K562 (cell line): ENCODE measurements at regions not wholly inside any gene's neighbourhood (a gene's known extent, or its start where the extent isn't known, plus 50 kb on each side); places are given as distances from the start of the nearest gene placed in this dataset.

Experiments
- ATAC-seq: fragments of 200-7000 bp; cut with Tn5 transposase; 3 replicates; pipeline ENCODE4 v1.9.1; 2020; ENCODE audit warnings: moderate library complexity
- BruUV-seq: library from RNA; stranded (reverse); fragments of 400-500 nt; replicated peaks from 2 replicates; lab custom pipeline; 2021; lab: Mats Ljungman, UMichigan
- CTCF ChIA-PET: fragments of 300-600 bp; formaldehyde crosslinking; extraction: SDS; loops from one replicate; lab custom pipeline; 2021; ENCODE audit warnings: low intra/inter-chr PET ratio; lab: Yijun Ruan, JAX
- POLR2A ChIA-PET: fragments of 300-600, 350-650 bp; sonication (Branson Sonifier 250); formaldehyde crosslinking; extraction: SDS; loops from one replicate; lab custom pipeline; 2021; ENCODE audit warnings: antibody characterized with exemption, inconsistent platforms; lab: Yijun Ruan, JAX
- DNase-seq, 4 experiments: peaks; one replicate each; pipeline versions ENCODE4 v3.0.0 to v3.0.0-alpha.2; 2011 to 2018; ENCODE audit warnings: low spot score in 3 of 4, mixed read lengths in 3 of 4; ENCODE audit errors: extremely low read depth in 1 of 4
- FAIRE-seq: peaks from 2 replicates; lab custom pipeline; 2011; peaks lifted over from hg19 to GRCh38; lab: Jason Lieb, UNC
- H2AFZ ChIP-seq: 2 replicates; pipeline ENCODE4 v1.6.0; 2011; ENCODE audit warnings: low read depth, low read length, control low read depth, inconsistent platforms
- H3K27ac ChIP-seq: fragments of 200-600 bp; 3 replicates; pipeline ENCODE4 v1.8.0; 2011; ENCODE audit warnings: low read depth, mild to moderate bottlenecking, control low read depth, inconsistent platforms, low read length, moderate library complexity, mixed read lengths; ENCODE audit errors: extremely low read depth
- H3K27me3 ChIP-seq, 2 experiments: fragments of 300-600 bp in 1 of 2; 2 replicates in 1 of 2; 3 replicates in 1 of 2; pipeline versions ENCODE4 v1.6.0 to v1.8.0; 2011; ENCODE audit warnings: inconsistent platforms in 2 of 2, low read length in 2 of 2, mild to moderate bottlenecking in 1 of 2, mixed read lengths in 1 of 2, moderate library complexity in 1 of 2; ENCODE audit not compliant: control insufficient read depth in 2 of 2, insufficient read depth in 2 of 2
- H3K36me3 ChIP-seq: fragments of 300-600 bp; 3 replicates; pipeline ENCODE4 v1.8.0; 2011; ENCODE audit warnings: mild to moderate bottlenecking, low read length, inconsistent platforms; ENCODE audit not compliant: control insufficient read depth, insufficient read depth
- H3K4me1 ChIP-seq, 2 experiments: fragments of 200-600 bp in 1 of 2; replicated peaks in 1 of 2; 2 replicates in 1 of 2; 3 replicates in 1 of 2; pipeline versions ENCODE4 v1.5.1 to v1.8.0; 2011; ENCODE audit warnings: inconsistent platforms in 2 of 2, low read length in 2 of 2, mild to moderate bottlenecking in 1 of 2, mixed read lengths in 1 of 2, moderate library complexity in 1 of 2; ENCODE audit not compliant: control insufficient read depth in 2 of 2, insufficient read depth in 2 of 2
- H3K4me2 ChIP-seq: 2 replicates; pipeline ENCODE4 v1.6.1; 2011; ENCODE audit warnings: low read length, control low read depth, inconsistent platforms, mixed read lengths; ENCODE audit not compliant: insufficient read depth
- H3K4me3 ChIP-seq: fragments of 200-600 bp; sonication (generic), shearing (Covaris generic); 2 replicates; pipeline ENCODE4 v1.5.1; 2016; ENCODE audit warnings: control low read depth, inconsistent platforms
- H3K79me2 ChIP-seq: fragments of 200-600 bp; 3 replicates; pipeline ENCODE4 v1.8.0; 2011; ENCODE audit warnings: low read length, inconsistent platforms; ENCODE audit not compliant: control insufficient read depth, insufficient read depth
- H3K9ac ChIP-seq, 2 experiments: 2 replicates each; pipeline versions ENCODE4 v1.6.0 to v1.6.1; 2011; ENCODE audit warnings: low read depth in 2 of 2, low read length in 2 of 2, control low read depth in 1 of 2, inconsistent platforms in 1 of 2, mild to moderate bottlenecking in 1 of 2, mixed read lengths in 1 of 2; ENCODE audit not compliant: insufficient read depth in 1 of 2
- H3K9me1 ChIP-seq: one replicate; pipeline ENCODE4 v1.6.0; 2011; ENCODE audit warnings: inconsistent platforms, mild to moderate bottlenecking, low read length, moderate library complexity; ENCODE audit not compliant: control insufficient read depth, insufficient read depth
- H3K9me3 ChIP-seq: replicated peaks from 2 replicates; pipeline ENCODE4 v1.5.1; 2011; ENCODE audit warnings: low read depth, low read length, inconsistent platforms; ENCODE audit not compliant: control insufficient read depth, insufficient read depth
- H4K20me1 ChIP-seq: replicated peaks from 2 replicates; pipeline ENCODE4 v1.6.1; 2011; ENCODE audit warnings: low read length, inconsistent platforms, mixed read lengths; ENCODE audit not compliant: control insufficient read depth, insufficient read depth
- FOS ChIP-seq: IDR thresholded peaks from 3 replicates; pipeline ENCODE4 v1.6.1; 2011; ENCODE audit not compliant: insufficient read length; ENCODE audit errors: extremely low read depth
- IRF1 ChIP-seq: sonication (generic); formaldehyde crosslinking; IDR thresholded peaks from 2 replicates; pipeline ENCODE4 v1.8.0; 2022; ENCODE audit warnings: missing genetic modification reagents, mild to moderate bottlenecking, borderline replicate concordance
- MYBL2 ChIP-seq, 2 experiments: fragments of 450-650 bp in 1 of 2; sonication (generic) in 1 of 2; formaldehyde crosslinking in 1 of 2; IDR thresholded peaks; 2 replicates each; pipeline versions ENCODE4 v1.6.1 to v1.8.1; 2017 to 2022; ENCODE audit warnings: borderline replicate concordance in 1 of 2, inconsistent platforms in 1 of 2, low read depth in 1 of 2, mild to moderate bottlenecking in 1 of 2, missing genetic modification reagents in 1 of 2, moderate library complexity in 1 of 2
- PTRF ChIP-seq: fragments of 450-650 bp; IDR thresholded peaks from 2 replicates; pipeline ENCODE4 v1.6.1; 2016; ENCODE audit warnings: mild to moderate bottlenecking, missing genetic modification characterization, missing compliant biosample characterization
- REST ChIP-seq, 2 experiments: fragments of 450-650 bp; formaldehyde crosslinking in 1 of 2; IDR thresholded peaks; 2 replicates each; pipeline versions ENCODE4 v1.4.0 to v1.6.1; 2014 to 2020; ENCODE audit warnings: mild to moderate bottlenecking in 2 of 2, borderline replicate concordance in 1 of 2, low read depth in 1 of 2
- STAT5B ChIP-seq: fragments of 250-450 bp; sonication (Bioruptor Pico); IDR thresholded peaks from 2 replicates; pipeline ENCODE4 v1.8.0; 2021; ENCODE audit warnings: mild to moderate bottlenecking, inconsistent platforms
- ZBTB17 ChIP-seq: fragments of 450-650 bp; formaldehyde crosslinking; IDR thresholded peaks from 2 replicates; pipeline ENCODE4 v1.4.0; 2020; ENCODE audit warnings: mild to moderate bottlenecking
- ZBTB7A ChIP-seq: IDR thresholded peaks from 2 replicates; pipeline ENCODE4 v1.6.1; 2011; ENCODE audit warnings: low read depth, mild to moderate bottlenecking, low read length, moderate library complexity, borderline replicate concordance; ENCODE audit not compliant: control insufficient read depth
- ZNF274 ChIP-seq: IDR thresholded peaks from 2 replicates; pipeline ENCODE4 v1.6.1; 2011; ENCODE audit warnings: low read depth, mild to moderate bottlenecking, low read length, moderate library complexity, borderline replicate concordance
- ZNF436 ChIP-seq: fragments of 250-450, 450-650 bp; sonication (Bioruptor Pico); formaldehyde crosslinking; IDR thresholded peaks from 2 replicates; pipeline ENCODE4 v1.7.0; 2020; ENCODE audit warnings: mild to moderate bottlenecking
- WGBS: fragments of 100-300 bp; shearing (Covaris generic); methylation state at CpG from one replicate; pipeline ENCODE4 v1.1.6; 2016; ENCODE audit warnings: low coverage, mixed read lengths; ENCODE audit not compliant: insufficient coverage; ENCODE audit errors: missing lambda C conversion rate; 5-methylcytosine and 5-hydroxymethylcytosine counted together
- in situ Hi-C: fragments of 300-500 bp; cut with MboI; formaldehyde crosslinking; loops from 4 replicates; pipeline ENCODE4 v1.15.0; 2018; ENCODE audit warnings: inconsistent platforms, mixed read lengths
- intact Hi-C: fragments of 100-400 bp; cut with micrococcal nuclease; formaldehyde crosslinking; loops from 2 replicates; pipeline ENCODE4 v1.14.2; 2022
- TF ChIP-seq, protein P1 (sequence below): fragments of 450-650 bp; IDR thresholded peaks from 2 replicates; pipeline ENCODE4 v1.6.1; 2016; ENCODE audit warnings: low read depth, mild to moderate bottlenecking, moderate library complexity
- TF ChIP-seq, protein P2 (sequence below): IDR thresholded peaks from 2 replicates; pipeline ENCODE4 v1.6.1; 2014; ENCODE audit warnings: antibody characterized with exemption

DNA sequence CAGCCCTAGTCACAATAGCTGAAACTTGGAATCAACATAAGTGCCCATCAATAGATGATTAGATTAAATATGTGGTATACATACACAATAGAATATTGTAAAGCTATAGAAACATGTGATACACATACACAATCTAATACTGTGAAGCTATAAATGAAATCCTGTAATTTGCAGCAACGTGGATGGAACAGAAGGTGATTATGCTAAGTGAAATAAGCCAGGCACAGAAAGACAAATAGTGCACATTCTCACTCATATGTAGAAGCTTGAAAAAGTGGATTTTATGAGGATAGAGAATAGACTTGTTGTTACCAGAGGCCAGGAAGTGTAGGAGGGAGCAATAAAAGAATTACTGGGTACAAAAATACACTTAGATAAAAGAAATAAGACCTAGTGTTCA, 181.5 kb upstream of the TYRP1 start:
- no TSS peak for BruUV-seq
- Histone ChIP-seq H3K9me1 (no peaks in the 10 kb centered on the region), H3K27me3 (no peaks in the 10 kb centered on the region), H3K9me3 (no peaks in the 10 kb centered on the region), H3K4me1 (no peaks in the 10 kb centered on the region), H3K27ac (no peak overlapping the region), H3K4me3 (no peak overlapping the region), H2AFZ (no peak overlapping the region), H3K9ac (no peak overlapping the region), H3K79me2 (no peaks in the 10 kb centered on the region), H3K36me3 (no peaks in the 10 kb centered on the region), H4K20me1 (no peaks in the 10 kb centered on the region), H3K4me2 (no peak overlapping the region)
- intact Hi-C loops = no loop called here
- in situ Hi-C loops = no loop called here
- DNase-seq (no peak), FAIRE-seq (no peak), ATAC-seq (no peak)
- ChIA-PET CTCF (no interaction called here), POLR2A (no interaction called here)
- 0% methylated on average over 1 of the region's 1 CpG for WGBS
- TF ChIP-seq MYBL2 (IDR thresholded peaks at IDR 0.05; ENCODE audit: low read depth) = no peak
- TF ChIP-seq MYBL2 (CRISPR knock-in tag; IDR thresholded peaks at IDR 0.05; ENCODE audit: borderline replicate concordance) = no peak
- TF ChIP-seq ZBTB17 = no peak
- TF ChIP-seq ZNF436 = no peak
- TF ChIP-seq ZNF274 = no peak
- TF ChIP-seq FOS = no peak
- TF ChIP-seq, protein P1, sequence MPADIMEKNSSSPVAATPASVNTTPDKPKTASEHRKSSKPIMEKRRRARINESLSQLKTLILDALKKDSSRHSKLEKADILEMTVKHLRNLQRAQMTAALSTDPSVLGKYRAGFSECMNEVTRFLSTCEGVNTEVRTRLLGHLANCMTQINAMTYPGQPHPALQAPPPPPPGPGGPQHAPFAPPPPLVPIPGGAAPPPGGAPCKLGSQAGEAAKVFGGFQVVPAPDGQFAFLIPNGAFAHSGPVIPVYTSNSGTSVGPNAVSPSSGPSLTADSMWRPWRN = no peak
- no peak for TF ChIP-seq PTRF (tag)
- TF ChIP-seq REST (IDR thresholded peaks at IDR 0.05; ENCODE audit: borderline replicate concordance) = no peak
- no peak for TF ChIP-seq REST (CRISPR knock-in tag; IDR thresholded peaks at IDR 0.05; ENCODE audit: low read depth)
- no peak for TF ChIP-seq IRF1
- no peak for TF ChIP-seq STAT5B (CRISPR knock-in tag)
- TF ChIP-seq, protein P2, sequence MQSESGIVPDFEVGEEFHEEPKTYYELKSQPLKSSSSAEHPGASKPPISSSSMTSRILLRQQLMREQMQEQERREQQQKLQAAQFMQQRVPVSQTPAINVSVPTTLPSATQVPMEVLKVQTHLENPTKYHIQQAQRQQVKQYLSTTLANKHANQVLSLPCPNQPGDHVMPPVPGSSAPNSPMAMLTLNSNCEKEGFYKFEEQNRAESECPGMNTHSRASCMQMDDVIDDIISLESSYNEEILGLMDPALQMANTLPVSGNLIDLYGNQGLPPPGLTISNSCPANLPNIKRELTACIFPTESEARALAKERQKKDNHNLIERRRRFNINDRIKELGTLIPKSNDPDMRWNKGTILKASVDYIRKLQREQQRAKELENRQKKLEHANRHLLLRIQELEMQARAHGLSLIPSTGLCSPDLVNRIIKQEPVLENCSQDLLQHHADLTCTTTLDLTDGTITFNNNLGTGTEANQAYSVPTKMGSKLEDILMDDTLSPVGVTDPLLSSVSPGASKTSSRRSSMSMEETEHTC = no peak
- no peak for TF ChIP-seq ZBTB7A
